ENCODE measurements at regions not wholly inside any gene's neighbourhood (a gene's known extent, or its start where the extent isn't known, plus 50 kb on each side); places are given as distances from the start of the nearest gene placed in this dataset.

DNA sequence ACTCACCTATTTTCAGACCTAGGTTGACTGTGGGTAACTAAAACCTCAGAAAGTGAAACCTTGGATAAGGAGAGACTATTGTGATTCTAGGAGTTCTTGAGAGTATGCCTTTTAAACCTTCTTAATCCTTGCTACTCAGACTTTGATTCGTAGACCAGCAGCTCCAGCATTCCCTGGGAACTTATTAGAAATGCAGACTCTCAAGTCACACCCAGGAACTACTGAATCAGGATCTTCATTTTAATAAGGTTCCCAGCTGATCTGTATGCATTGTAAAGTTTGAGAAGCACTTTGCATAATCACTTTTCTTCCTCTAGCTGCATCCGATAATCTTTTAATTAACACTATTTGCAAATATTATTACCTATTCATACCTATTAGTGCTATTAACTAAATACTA, 480.3 kb upstream of the KCNMB2 start:
- Histone ChIP-seq H3K9ac (ENCODE audit: low read length) (no peak overlapping the region), H3K27me3 (ENCODE audit: control insufficient read depth, insufficient read depth, low read length) (no peaks in the 10 kb centered on the region), H3K36me3 (ENCODE audit: control insufficient read depth, insufficient read depth, low read length) (no peaks in the 10 kb centered on the region), H3K4me3 (ENCODE audit: low read length) (no peak overlapping the region), H3K27ac (ENCODE audit: low read depth, low read length) (no peak overlapping the region), H3K4me1 (ENCODE audit: control insufficient read depth, insufficient read depth, low read length) (peaks cover 17% of the 10 kb centered on the region)

DNA sequence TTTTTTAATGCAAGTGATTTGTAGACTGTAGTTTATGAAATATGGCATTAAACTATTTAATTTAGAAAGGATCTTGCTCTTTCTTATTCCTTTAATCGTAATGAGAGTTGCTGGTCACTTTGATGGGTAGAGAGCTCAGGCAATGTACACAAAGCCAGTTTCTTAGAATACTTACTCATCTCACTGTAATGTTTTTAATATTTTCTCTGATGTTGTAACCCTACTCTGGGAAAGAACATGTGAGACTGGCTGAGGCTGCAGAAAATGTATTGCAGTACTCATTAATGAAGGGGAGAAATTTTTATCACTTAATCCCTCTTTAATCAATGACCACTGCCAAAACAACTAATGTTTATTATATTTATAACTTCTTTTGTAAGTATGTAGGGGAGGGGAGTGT, 479.4 kb upstream of the KCNMB2 start:
- peaks cover 18% of the 10 kb centered on the region for H3K4me1 ChIP-seq (ENCODE audit: control insufficient read depth, insufficient read depth, low read length)
- no peak overlapping the region for H3K27ac ChIP-seq (ENCODE audit: low read depth, low read length)
- H3K36me3 ChIP-seq (ENCODE audit: control insufficient read depth, insufficient read depth, low read length) = no peaks in the 10 kb centered on the region
- H3K9ac ChIP-seq (ENCODE audit: low read length) = no peak overlapping the region
- H3K4me3 ChIP-seq (ENCODE audit: low read length) = no peak overlapping the region
- no peaks in the 10 kb centered on the region for H3K27me3 ChIP-seq (ENCODE audit: control insufficient read depth, insufficient read depth, low read length)

DNA sequence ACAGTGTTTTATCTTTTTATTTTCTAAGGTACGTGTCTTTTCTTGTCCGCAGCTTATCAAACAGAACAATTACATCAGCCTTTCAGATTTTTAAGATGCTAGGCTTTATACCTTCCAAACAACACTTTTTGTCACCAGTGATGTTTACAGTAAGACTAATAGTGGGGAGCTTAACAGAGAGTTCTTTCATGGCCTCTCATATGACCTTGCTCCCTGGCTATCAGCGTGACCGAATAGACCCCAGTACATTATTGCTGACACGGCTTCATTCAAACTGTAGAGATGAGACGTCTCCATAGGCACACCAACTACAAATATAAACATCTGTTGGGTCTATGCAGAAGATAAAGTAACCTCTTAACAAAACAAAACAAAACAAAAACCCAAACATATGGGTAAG, 477.6 kb upstream of the KCNMB2 start:
- no peak overlapping the region for H3K4me3 ChIP-seq (ENCODE audit: low read length)
- H3K27ac ChIP-seq (ENCODE audit: low read depth, low read length) = peak overlapping the region; percentile 64
- H3K9ac ChIP-seq (ENCODE audit: low read length) = no peak overlapping the region
- H3K4me1 ChIP-seq (ENCODE audit: control insufficient read depth, insufficient read depth, low read length) = peaks cover 18% of the 10 kb centered on the region
- no peaks in the 10 kb centered on the region for H3K36me3 ChIP-seq (ENCODE audit: control insufficient read depth, insufficient read depth, low read length)
- H3K27me3 ChIP-seq (ENCODE audit: control insufficient read depth, insufficient read depth, low read length) = no peaks in the 10 kb centered on the region

GRCh38 chr3:178059119-178059518, 477.1 kb upstream of the KCNMB2 start:
- Histone ChIP-seq H3K4me3 (ENCODE audit: low read length) (no peak overlapping the region), H3K9ac (ENCODE audit: low read length) (no peak overlapping the region), H3K36me3 (ENCODE audit: control insufficient read depth, insufficient read depth, low read length) (no peaks in the 10 kb centered on the region), H3K4me1 (ENCODE audit: control insufficient read depth, insufficient read depth, low read length) (peaks cover 18% of the 10 kb centered on the region), H3K27me3 (ENCODE audit: control insufficient read depth, insufficient read depth, low read length) (no peaks in the 10 kb centered on the region), H3K27ac (ENCODE audit: low read depth, low read length) (peak overlapping the region; percentile 64)

DNA sequence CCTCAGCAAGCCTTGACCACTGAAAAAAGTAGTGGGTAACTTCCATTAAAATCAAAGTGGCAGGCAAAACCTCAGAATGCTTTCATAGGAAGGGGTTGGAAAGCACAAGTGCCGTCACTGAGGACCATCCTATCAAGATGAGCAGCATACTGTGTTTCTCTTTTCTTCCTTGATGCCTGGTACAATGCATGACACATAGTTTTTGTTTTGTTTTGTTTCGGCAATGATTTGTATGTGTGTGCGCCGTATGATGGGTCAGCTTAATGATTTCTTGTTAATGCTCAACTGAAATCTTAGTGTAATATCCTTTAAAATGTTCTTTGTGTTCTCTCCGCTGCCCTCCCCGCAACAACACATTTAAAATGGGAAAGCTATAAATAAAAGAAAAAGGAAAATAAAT, 476.4 kb upstream of the KCNMB2 start:
- Histone ChIP-seq H3K4me3 (ENCODE audit: low read length) (no peak overlapping the region), H3K4me1 (ENCODE audit: control insufficient read depth, insufficient read depth, low read length) (peaks cover 18% of the 10 kb centered on the region), H3K36me3 (ENCODE audit: control insufficient read depth, insufficient read depth, low read length) (no peaks in the 10 kb centered on the region), H3K27me3 (ENCODE audit: control insufficient read depth, insufficient read depth, low read length) (no peaks in the 10 kb centered on the region), H3K9ac (ENCODE audit: low read length) (no peak overlapping the region), H3K27ac (ENCODE audit: low read depth, low read length) (peak overlapping the region; percentile 64)

GRCh38 chr3:178060407-178060806, 475.8 kb upstream of the KCNMB2 start:
- no peak overlapping the region for H3K9ac ChIP-seq (ENCODE audit: low read length)
- H3K4me1 ChIP-seq (ENCODE audit: control insufficient read depth, insufficient read depth, low read length) = peaks cover 18% of the 10 kb centered on the region
- no peak overlapping the region for H3K4me3 ChIP-seq (ENCODE audit: low read length)
- no peak overlapping the region for H3K27ac ChIP-seq (ENCODE audit: low read depth, low read length)
- H3K27me3 ChIP-seq (ENCODE audit: control insufficient read depth, insufficient read depth, low read length) = no peaks in the 10 kb centered on the region
- no peaks in the 10 kb centered on the region for H3K36me3 ChIP-seq (ENCODE audit: control insufficient read depth, insufficient read depth, low read length)

GRCh38 chr3:178062126-178062525, 474.1 kb upstream of the KCNMB2 start:
- no peak overlapping the region for H3K9ac ChIP-seq (ENCODE audit: low read length)
- no peak overlapping the region for H3K27ac ChIP-seq (ENCODE audit: low read depth, low read length)
- H3K27me3 ChIP-seq (ENCODE audit: control insufficient read depth, insufficient read depth, low read length) = no peaks in the 10 kb centered on the region
- H3K36me3 ChIP-seq (ENCODE audit: control insufficient read depth, insufficient read depth, low read length) = no peaks in the 10 kb centered on the region
- H3K4me3 ChIP-seq (ENCODE audit: low read length) = no peak overlapping the region
- H3K4me1 ChIP-seq (ENCODE audit: control insufficient read depth, insufficient read depth, low read length) = peaks cover 18% of the 10 kb centered on the region

DNA sequence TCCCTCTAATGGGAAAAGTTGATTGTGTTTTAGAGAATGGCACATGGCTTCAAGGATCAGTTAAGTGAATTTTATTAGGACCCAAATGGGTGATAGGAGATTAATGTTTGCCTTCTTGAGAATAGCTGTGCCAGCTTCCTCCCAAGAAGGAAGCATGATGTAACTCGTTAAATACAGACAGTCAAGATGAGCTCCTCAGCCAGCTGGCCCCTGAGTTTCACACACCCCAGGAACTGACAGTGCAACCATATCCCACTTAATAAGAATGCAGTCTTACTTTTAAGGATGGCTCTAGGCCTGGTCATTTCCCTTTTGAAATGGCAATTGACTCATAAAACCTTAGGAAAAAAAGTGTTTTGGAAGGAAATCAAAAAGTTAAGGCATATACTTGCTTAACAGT, 472.8 kb upstream of the KCNMB2 start:
- no peaks in the 10 kb centered on the region for H3K27me3 ChIP-seq (ENCODE audit: control insufficient read depth, insufficient read depth, low read length)

GRCh38 chr3:178067721-178068120, 468.5 kb upstream of the KCNMB2 start:
- H3K36me3 ChIP-seq (ENCODE audit: control insufficient read depth, insufficient read depth, low read length) = no peaks in the 10 kb centered on the region
- peaks cover 11% of the 10 kb centered on the region for H3K4me1 ChIP-seq (ENCODE audit: control insufficient read depth, insufficient read depth, low read length)

More for the DNA sequence above, 472.8 kb upstream of the KCNMB2 start:
- peaks cover 18% of the 10 kb centered on the region for H3K4me1 ChIP-seq (ENCODE audit: control insufficient read depth, insufficient read depth, low read length)
- no peak overlapping the region for H3K9ac ChIP-seq (ENCODE audit: low read length)
- H3K27ac ChIP-seq (ENCODE audit: low read depth, low read length) = no peak overlapping the region
- H3K4me3 ChIP-seq (ENCODE audit: low read length) = no peak overlapping the region
- no peaks in the 10 kb centered on the region for H3K36me3 ChIP-seq (ENCODE audit: control insufficient read depth, insufficient read depth, low read length)

GRCh38 chr3:178072391-178073305, 463.6 kb upstream of the KCNMB2 start:
- Histone ChIP-seq H3K9ac (ENCODE audit: low read length) (no peak overlapping the region), H3K27ac (ENCODE audit: low read depth, low read length) (no peak overlapping the region), H3K4me3 (ENCODE audit: low read length) (no peak overlapping the region), H3K4me1 (ENCODE audit: control insufficient read depth, insufficient read depth, low read length) (peaks cover 24% of the 10 kb centered on the region), H3K27me3 (ENCODE audit: control insufficient read depth, insufficient read depth, low read length) (no peaks in the 10 kb centered on the region), H3K36me3 (ENCODE audit: control insufficient read depth, insufficient read depth, low read length) (no peaks in the 10 kb centered on the region)

More at GRCh38 chr3:178067721-178068120, 468.5 kb upstream of the KCNMB2 start:
- H3K4me3 ChIP-seq (ENCODE audit: low read length) = no peak overlapping the region
- H3K27ac ChIP-seq (ENCODE audit: low read depth, low read length) = no peak overlapping the region
- no peak overlapping the region for H3K9ac ChIP-seq (ENCODE audit: low read length)
- no peaks in the 10 kb centered on the region for H3K27me3 ChIP-seq (ENCODE audit: control insufficient read depth, insufficient read depth, low read length)

DNA sequence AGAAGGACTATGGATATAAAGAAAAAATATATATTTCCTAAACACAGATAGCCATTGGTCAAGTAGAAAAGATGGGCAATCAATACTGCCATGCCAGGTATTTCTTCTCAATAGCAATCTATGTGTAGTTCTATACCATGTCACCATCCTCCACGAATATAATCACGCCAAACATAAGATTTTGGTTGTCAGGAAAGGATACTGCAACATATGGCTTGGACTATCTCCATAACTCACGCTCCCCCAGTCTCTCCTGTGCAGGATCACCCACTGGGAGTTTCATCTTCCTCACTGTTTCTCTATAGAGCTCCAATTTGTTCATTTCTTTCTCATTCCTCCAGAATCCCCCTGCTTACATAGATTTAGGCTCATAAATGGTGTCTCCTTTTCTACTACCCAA, 462.9 kb upstream of the KCNMB2 start:
- no peak overlapping the region for H3K27ac ChIP-seq (ENCODE audit: low read depth, low read length)
- H3K4me1 ChIP-seq (ENCODE audit: control insufficient read depth, insufficient read depth, low read length) = peaks cover 24% of the 10 kb centered on the region
- no peak overlapping the region for H3K9ac ChIP-seq (ENCODE audit: low read length)
- no peaks in the 10 kb centered on the region for H3K27me3 ChIP-seq (ENCODE audit: control insufficient read depth, insufficient read depth, low read length)
- no peak overlapping the region for H3K4me3 ChIP-seq (ENCODE audit: low read length)
- no peaks in the 10 kb centered on the region for H3K36me3 ChIP-seq (ENCODE audit: control insufficient read depth, insufficient read depth, low read length)

- no peaks in the 10 kb centered on the region for H3K36me3 ChIP-seq (ENCODE audit: control insufficient read depth, insufficient read depth, low read length)
Measured at GRCh38 chr3:178075344-178075743, 460.9 kb upstream of the KCNMB2 start.

GRCh38 chr3:178078953-178079352, 457.3 kb upstream of the KCNMB2 start:
- no peak overlapping the region for H3K9ac ChIP-seq (ENCODE audit: low read length)
- peak overlapping the region; percentile 29 for H3K27ac ChIP-seq (ENCODE audit: low read depth, low read length)
- no peaks in the 10 kb centered on the region for H3K27me3 ChIP-seq (ENCODE audit: control insufficient read depth, insufficient read depth, low read length)
- no peak overlapping the region for H3K4me3 ChIP-seq (ENCODE audit: low read length)
- peaks cover 20% of the 10 kb centered on the region for H3K4me1 ChIP-seq (ENCODE audit: control insufficient read depth, insufficient read depth, low read length)
- no peaks in the 10 kb centered on the region for H3K36me3 ChIP-seq (ENCODE audit: control insufficient read depth, insufficient read depth, low read length)

More at GRCh38 chr3:178075344-178075743, 460.9 kb upstream of the KCNMB2 start:
- Histone ChIP-seq H3K4me1 (ENCODE audit: control insufficient read depth, insufficient read depth, low read length) (peaks cover 34% of the 10 kb centered on the region), H3K27me3 (ENCODE audit: control insufficient read depth, insufficient read depth, low read length) (no peaks in the 10 kb centered on the region), H3K9ac (ENCODE audit: low read length) (no peak overlapping the region), H3K27ac (ENCODE audit: low read depth, low read length) (no peak overlapping the region), H3K4me3 (ENCODE audit: low read length) (no peak overlapping the region)

All from rectal smooth muscle tissue (tissue), 1 donor.